T-cell (primary cell): ENCODE measurements at regions not wholly inside any gene's neighbourhood (a gene's known extent, or its start where the extent isn't known, plus 50 kb on each side); places are given as distances from the start of the nearest gene placed in this dataset.
"Not testable (repeated sequence)": the region's sequence is repeated elsewhere in the genome, so short reads cannot be mapped to it uniquely, and the experiment has no call there.

Source experiments
- ATAC-seq, 4 experiments: fragments of 200-7000 bp in 3 of 4; fragments of 150-1000 bp in 1 of 4; cut with Tn5 transposase; replicated peaks in 1 of 4; 1 replicate in 3 of 4; 2 replicates in 1 of 4; pipeline ENCODE4 v1.10.0; 2021; ENCODE audit warnings: moderate library complexity in 3 of 4, mild to moderate bottlenecking in 2 of 4, moderate number of reproducible peaks in 1 of 4
- CTCF ChIA-PET, 2 donors: fragments of 300-600 bp; sonication (Branson Sonifier 250); formaldehyde crosslinking; loops; one replicate each; lab custom pipeline; 2022; ENCODE audit warnings: antibody characterized with exemption in 2 of 2; lab: Charles Lee
- POLR2A ChIA-PET, 2 donors: fragments of 300-600 bp; sonication (Branson Sonifier 250); formaldehyde crosslinking; loops; one replicate each; lab custom pipeline; 2022; ENCODE audit warnings: antibody characterized with exemption in 2 of 2; lab: Charles Lee
- DNase-seq, 35 experiments: peaks; one replicate each; pipeline versions ENCODE4 v3.0.0 to v3.0.0-alpha.2; 2013 to 2023
- H3K27ac ChIP-seq: one replicate; pipeline ENCODE4 v1.5.1; 2013; ENCODE audit warnings: low read length
- H3K27me3 ChIP-seq, 2 experiments: replicated peaks in 1 of 2; 1 replicate in 1 of 2; 2 replicates in 1 of 2; pipeline versions ENCODE4 v1.6.1 to v1.7.0; 2013; ENCODE audit warnings: low read length in 1 of 2, mixed read lengths in 1 of 2; ENCODE audit not compliant: control insufficient read depth in 2 of 2, insufficient read depth in 2 of 2; ENCODE audit errors: extremely low read depth in 1 of 2
- H3K36me3 ChIP-seq, 2 donors: 1 replicate in 1 of 2; 2 replicates in 1 of 2; pipeline versions ENCODE4 v1.6.1 to v1.7.0; 2013; ENCODE audit warnings: low read length in 1 of 2; ENCODE audit not compliant: control insufficient read depth in 2 of 2, insufficient read depth in 1 of 2; ENCODE audit errors: extremely low read depth in 1 of 2
- H3K4me1 ChIP-seq, 2 experiments: 1 replicate in 1 of 2; 2 replicates in 1 of 2; pipeline versions ENCODE4 v1.6.1 to v1.7.0; 2013; ENCODE audit warnings: low read length in 2 of 2, mixed read lengths in 1 of 2; ENCODE audit not compliant: insufficient read depth in 2 of 2, control insufficient read depth in 1 of 2; ENCODE audit errors: extremely low read depth in 1 of 2
- H3K4me3 ChIP-seq, 2 donors: 1 replicate in 1 of 2; 2 replicates in 1 of 2; pipeline versions ENCODE4 v1.5.1 to v1.7.0; 2013; ENCODE audit warnings: mild to moderate bottlenecking in 2 of 2, low read length in 1 of 2, moderate library complexity in 1 of 2; ENCODE audit not compliant: control insufficient read depth in 1 of 2; ENCODE audit errors: extremely low read depth in 1 of 2
- H3K9me3 ChIP-seq: 2 replicates; pipeline ENCODE4 v1.7.0; 2013
- H3K27ac Mint-ChIP-seq, 2 donors: one replicate each; pipeline ENCODE4 v1.8.0; 2020 to 2021; ENCODE audit warnings: mild to moderate bottlenecking in 2 of 2, mixed read lengths in 2 of 2
- H3K27me3 Mint-ChIP-seq, 2 donors: one replicate each; pipeline ENCODE4 v1.8.0; 2021 to 2022; ENCODE audit warnings: mixed read lengths in 2 of 2
- H3K36me3 Mint-ChIP-seq: one replicate; pipeline ENCODE4 v1.8.0; 2021; ENCODE audit warnings: mixed read lengths
- H3K4me1 Mint-ChIP-seq, 3 donors: one replicate each; pipeline ENCODE4 v1.8.0; 2020 to 2022; ENCODE audit warnings: mixed read lengths in 3 of 3, mild to moderate bottlenecking in 1 of 3
- H3K4me3 Mint-ChIP-seq, 3 donors: one replicate each; pipeline ENCODE4 v1.8.0; 2020 to 2022; ENCODE audit warnings: mild to moderate bottlenecking in 3 of 3, mixed read lengths in 3 of 3, moderate library complexity in 3 of 3
- H3K9me3 Mint-ChIP-seq, 3 donors: one replicate each; pipeline ENCODE4 v1.8.0; 2020 to 2022; ENCODE audit warnings: mixed read lengths in 3 of 3
- WGBS: methylation state at CpG from one replicate; pipeline ENCODE4 v1.1.5; 2013; ENCODE audit warnings: missing lambda C conversion rate; ENCODE audit not compliant: insufficient coverage; 5-methylcytosine and 5-hydroxymethylcytosine counted together

GRCh38 chr18:27510036-27510633, 325.0 kb upstream of the CHST9 start:
- H3K4me1 Mint-ChIP-seq, DNase-seq, H3K9me3 ChIP-seq, H3K27ac Mint-ChIP-seq, H3K4me3 Mint-ChIP-seq, H3K36me3 ChIP-seq, H3K36me3 Mint-ChIP-seq, H3K4me1 ChIP-seq, H3K27me3 ChIP-seq, H3K4me3 ChIP-seq, CTCF ChIA-PET, H3K27me3 Mint-ChIP-seq, ATAC-seq, POLR2A ChIA-PET, H3K27ac ChIP-seq: not testable (repeated sequence)
- 94% methylated on average over 6 of the region's 21 CpGs for WGBS
- peaks cover 0 to 28% (median 6%) of the 10 kb centered on the region in 3 donors for H3K9me3 Mint-ChIP-seq

- Mint-ChIP-seq H3K4me3 (no peak overlapping the region), H3K27ac (no peak overlapping the region), H3K36me3 (no peaks in the 10 kb centered on the region), H3K27me3 (no peaks in the 10 kb centered on the region), H3K4me1 (no peaks in the 10 kb centered on the region), H3K9me3 (peaks cover 5 to 27% (median 11%) of the 10 kb centered on the region in 3 donors)
- POLR2A ChIA-PET: no interaction called here
- Histone ChIP-seq H3K4me3 (no peak overlapping the region), H3K4me1 (no peaks in the 10 kb centered on the region), H3K36me3 (no peaks in the 10 kb centered on the region), H3K9me3 (no peaks in the 10 kb centered on the region), H3K27ac (no peak overlapping the region), H3K27me3 (no peaks in the 10 kb centered on the region)
- DNase-seq (no peak), ATAC-seq (no peak)
- 57% methylated on average over 1 of the region's 4 CpGs for WGBS
- CTCF ChIA-PET: no interaction called here
Measured at GRCh38 chr18:27501671-27502070, 316.6 kb upstream of the CHST9 start.

- ATAC-seq: no peak
- 96% methylated on average over 4 of the region's 5 CpGs for WGBS
- no peaks in the 10 kb centered on the region for H3K4me1 Mint-ChIP-seq
Measured at GRCh38 chr18:27500531-27500930, 315.4 kb upstream of the CHST9 start.

GRCh38 chr18:27497246-27497645, 312.1 kb upstream of the CHST9 start:
- Mint-ChIP-seq H3K4me1 (no peaks in the 10 kb centered on the region), H3K36me3 (no peaks in the 10 kb centered on the region), H3K27me3 (no peaks in the 10 kb centered on the region), H3K27ac (no peak overlapping the region), H3K9me3 (peaks cover 7 to 12% (median 10%) of the 10 kb centered on the region in 3 donors), H3K4me3 (no peak overlapping the region)
- Histone ChIP-seq H3K27me3 (no peaks in the 10 kb centered on the region), H3K4me3 (no peak overlapping the region), H3K9me3 (no peaks in the 10 kb centered on the region), H3K36me3 (no peaks in the 10 kb centered on the region), H3K27ac (no peak overlapping the region), H3K4me1 (no peaks in the 10 kb centered on the region)
- ChIA-PET CTCF (no interaction called here), POLR2A (no interaction called here)
- 94% methylated on average over 3 of the region's 4 CpGs for WGBS
- ATAC-seq (no peak), DNase-seq (no peak)

More at GRCh38 chr18:27500531-27500930, 315.4 kb upstream of the CHST9 start:
- Histone ChIP-seq H3K4me3 (no peak overlapping the region), H3K36me3 (no peaks in the 10 kb centered on the region), H3K27ac (no peak overlapping the region), H3K4me1 (no peaks in the 10 kb centered on the region), H3K27me3 (no peaks in the 10 kb centered on the region), H3K9me3 (no peaks in the 10 kb centered on the region)
- no peak for DNase-seq
- no peaks in the 10 kb centered on the region for H3K36me3 Mint-ChIP-seq
- no peak overlapping the region for H3K27ac Mint-ChIP-seq
- H3K9me3 Mint-ChIP-seq: peaks cover 5 to 21% (median 11%) of the 10 kb centered on the region in 3 donors
- POLR2A ChIA-PET: no interaction called here
- H3K27me3 Mint-ChIP-seq: no peaks in the 10 kb centered on the region
- H3K4me3 Mint-ChIP-seq: no peak overlapping the region
- CTCF ChIA-PET: no interaction called here

- no peak overlapping the region for H3K4me3 ChIP-seq
- Mint-ChIP-seq H3K9me3 (peaks cover 14 to 26% (median 16%) of the 10 kb centered on the region in 3 donors), H3K4me3 (no peak overlapping the region), H3K36me3 (no peaks in the 10 kb centered on the region), H3K4me1 (no peaks in the 10 kb centered on the region), H3K27ac (no peak overlapping the region), H3K27me3 (peaks cover 0 to 3% of the 10 kb centered on the region in 2 donors)
- no peak for ATAC-seq
- no peaks in the 10 kb centered on the region for H3K4me1 ChIP-seq
- no peaks in the 10 kb centered on the region for H3K27me3 ChIP-seq
- DNase-seq: no peak
- 47% methylated on average over 3 of the region's 4 CpGs for WGBS
- no peaks in the 10 kb centered on the region for H3K36me3 ChIP-seq
- no peaks in the 10 kb centered on the region for H3K9me3 ChIP-seq
- no peak overlapping the region for H3K27ac ChIP-seq
- POLR2A ChIA-PET: no interaction called here
- CTCF ChIA-PET: no interaction called here
Measured at GRCh38 chr18:27493182-27493581, 308.1 kb upstream of the CHST9 start.

- Mint-ChIP-seq H3K27ac (no peak overlapping the region), H3K36me3 (no peaks in the 10 kb centered on the region), H3K9me3 (peaks cover 17 to 30% (median 17%) of the 10 kb centered on the region in 3 donors), H3K4me1 (no peaks in the 10 kb centered on the region), H3K4me3 (no peak overlapping the region), H3K27me3 (peaks cover 0 to 3% of the 10 kb centered on the region in 2 donors)
- ATAC-seq (no peak), DNase-seq (no peak)
- 80% methylated on average over 1 of the region's 2 CpGs for WGBS
- Histone ChIP-seq H3K27me3 (no peaks in the 10 kb centered on the region), H3K4me1 (no peaks in the 10 kb centered on the region), H3K9me3 (no peaks in the 10 kb centered on the region), H3K36me3 (no peaks in the 10 kb centered on the region), H3K27ac (no peak overlapping the region), H3K4me3 (no peak overlapping the region)
- CTCF ChIA-PET: no interaction called here
- POLR2A ChIA-PET: no interaction called here
Measured at GRCh38 chr18:27491772-27492171, 306.7 kb upstream of the CHST9 start.

- no peak overlapping the region for H3K27ac Mint-ChIP-seq
- no peaks in the 10 kb centered on the region for H3K27me3 Mint-ChIP-seq
- H3K9me3 Mint-ChIP-seq: peaks cover 16 to 24% (median 16%) of the 10 kb centered on the region in 3 donors
- ChIA-PET CTCF (no interaction called here), POLR2A (no interaction called here)
- ATAC-seq (no peak), DNase-seq (no peak)
- Histone ChIP-seq H3K4me1 (no peaks in the 10 kb centered on the region), H3K4me3 (no peak overlapping the region), H3K27ac (no peak overlapping the region), H3K36me3 (no peaks in the 10 kb centered on the region), H3K27me3 (no peaks in the 10 kb centered on the region), H3K9me3 (no peaks in the 10 kb centered on the region)
- no peaks in the 10 kb centered on the region for H3K36me3 Mint-ChIP-seq
- H3K4me3 Mint-ChIP-seq: no peak overlapping the region
- no peaks in the 10 kb centered on the region for H3K4me1 Mint-ChIP-seq
- 42% methylated on average over 3 of the region's 4 CpGs for WGBS
Measured at GRCh38 chr18:27483276-27483675, 298.2 kb upstream of the CHST9 start.
